Liver (tissue), 3 donors: ENCODE measurements at regions not wholly inside any gene's neighbourhood (a gene's known extent, or its start where the extent isn't known, plus 50 kb on each side); places are given as distances from the start of the nearest gene placed in this dataset.

Source experiments
- CTCF ChIP-seq: fragments of 150-350 bp; IDR thresholded peaks from 2 replicates; pipeline ENCODE4 v1.5.1; 2017; ENCODE audit warnings: improper control_type of control experiment, low read depth, low read length; ENCODE audit not compliant: missing input control
- GABPA ChIP-seq, 2 donors: IDR thresholded peaks in 1 of 2; conservative IDR thresholded peaks in 1 of 2; 2 replicates each; pipeline ENCODE4 v1.6.1; 2016; ENCODE audit warnings: antibody characterized with exemption in 2 of 2, mild to moderate bottlenecking in 1 of 2, moderate library complexity in 1 of 2
- donor health status: healthy.
- donor health status: healthy.

- TF ChIP-seq CTCF (no peak), GABPA (IDR thresholded peaks at IDR 0.05 in 1 of 2, conservative IDR thresholded peaks at IDR 0.05 in 1 of 2) (no peak)
Measured at GRCh38 chr16:85461022-85461813, 151.9 kb upstream of the GSE1 start.
